T-cell (primary cell): ENCODE measurements at regions not wholly inside any gene's neighbourhood (a gene's known extent, or its start where the extent isn't known, plus 50 kb on each side); places are given as distances from the start of the nearest gene placed in this dataset.

ENCODE experiments used
- ATAC-seq, 4 experiments: fragments of 200-7000 bp in 3 of 4; fragments of 150-1000 bp in 1 of 4; cut with Tn5 transposase; replicated peaks in 1 of 4; 1 replicate in 3 of 4; 2 replicates in 1 of 4; pipeline ENCODE4 v1.10.0; 2021; ENCODE audit warnings: moderate library complexity in 3 of 4, mild to moderate bottlenecking in 2 of 4, moderate number of reproducible peaks in 1 of 4
- CTCF ChIA-PET, 2 donors: fragments of 300-600 bp; sonication (Branson Sonifier 250); formaldehyde crosslinking; loops; one replicate each; lab custom pipeline; 2022; ENCODE audit warnings: antibody characterized with exemption in 2 of 2; lab: Charles Lee
- POLR2A ChIA-PET, 2 donors: fragments of 300-600 bp; sonication (Branson Sonifier 250); formaldehyde crosslinking; loops; one replicate each; lab custom pipeline; 2022; ENCODE audit warnings: antibody characterized with exemption in 2 of 2; lab: Charles Lee
- DNase-seq, 35 experiments: peaks; one replicate each; pipeline versions ENCODE4 v3.0.0 to v3.0.0-alpha.2; 2013 to 2023
- H3K27ac ChIP-seq: one replicate; pipeline ENCODE4 v1.5.1; 2013; ENCODE audit warnings: low read length
- H3K27me3 ChIP-seq, 2 experiments: replicated peaks in 1 of 2; 1 replicate in 1 of 2; 2 replicates in 1 of 2; pipeline versions ENCODE4 v1.6.1 to v1.7.0; 2013; ENCODE audit warnings: low read length in 1 of 2, mixed read lengths in 1 of 2; ENCODE audit not compliant: control insufficient read depth in 2 of 2, insufficient read depth in 2 of 2; ENCODE audit errors: extremely low read depth in 1 of 2
- H3K36me3 ChIP-seq, 2 donors: 1 replicate in 1 of 2; 2 replicates in 1 of 2; pipeline versions ENCODE4 v1.6.1 to v1.7.0; 2013; ENCODE audit warnings: low read length in 1 of 2; ENCODE audit not compliant: control insufficient read depth in 2 of 2, insufficient read depth in 1 of 2; ENCODE audit errors: extremely low read depth in 1 of 2
- H3K4me1 ChIP-seq, 2 experiments: 1 replicate in 1 of 2; 2 replicates in 1 of 2; pipeline versions ENCODE4 v1.6.1 to v1.7.0; 2013; ENCODE audit warnings: low read length in 2 of 2, mixed read lengths in 1 of 2; ENCODE audit not compliant: insufficient read depth in 2 of 2, control insufficient read depth in 1 of 2; ENCODE audit errors: extremely low read depth in 1 of 2
- H3K4me3 ChIP-seq, 2 donors: 1 replicate in 1 of 2; 2 replicates in 1 of 2; pipeline versions ENCODE4 v1.5.1 to v1.7.0; 2013; ENCODE audit warnings: mild to moderate bottlenecking in 2 of 2, low read length in 1 of 2, moderate library complexity in 1 of 2; ENCODE audit not compliant: control insufficient read depth in 1 of 2; ENCODE audit errors: extremely low read depth in 1 of 2
- H3K9me3 ChIP-seq: 2 replicates; pipeline ENCODE4 v1.7.0; 2013
- H3K27ac Mint-ChIP-seq, 2 donors: one replicate each; pipeline ENCODE4 v1.8.0; 2020 to 2021; ENCODE audit warnings: mild to moderate bottlenecking in 2 of 2, mixed read lengths in 2 of 2
- H3K27me3 Mint-ChIP-seq, 2 donors: one replicate each; pipeline ENCODE4 v1.8.0; 2021 to 2022; ENCODE audit warnings: mixed read lengths in 2 of 2
- H3K36me3 Mint-ChIP-seq: one replicate; pipeline ENCODE4 v1.8.0; 2021; ENCODE audit warnings: mixed read lengths
- H3K4me1 Mint-ChIP-seq, 3 donors: one replicate each; pipeline ENCODE4 v1.8.0; 2020 to 2022; ENCODE audit warnings: mixed read lengths in 3 of 3, mild to moderate bottlenecking in 1 of 3
- H3K4me3 Mint-ChIP-seq, 3 donors: one replicate each; pipeline ENCODE4 v1.8.0; 2020 to 2022; ENCODE audit warnings: mild to moderate bottlenecking in 3 of 3, mixed read lengths in 3 of 3, moderate library complexity in 3 of 3
- H3K9me3 Mint-ChIP-seq, 3 donors: one replicate each; pipeline ENCODE4 v1.8.0; 2020 to 2022; ENCODE audit warnings: mixed read lengths in 3 of 3
- whole genome bisulfite sequencing: methylation state at CpG from one replicate; pipeline ENCODE4 v1.1.5; 2013; ENCODE audit warnings: missing lambda C conversion rate; ENCODE audit not compliant: insufficient coverage; 5-methylcytosine and 5-hydroxymethylcytosine counted together

DNA sequence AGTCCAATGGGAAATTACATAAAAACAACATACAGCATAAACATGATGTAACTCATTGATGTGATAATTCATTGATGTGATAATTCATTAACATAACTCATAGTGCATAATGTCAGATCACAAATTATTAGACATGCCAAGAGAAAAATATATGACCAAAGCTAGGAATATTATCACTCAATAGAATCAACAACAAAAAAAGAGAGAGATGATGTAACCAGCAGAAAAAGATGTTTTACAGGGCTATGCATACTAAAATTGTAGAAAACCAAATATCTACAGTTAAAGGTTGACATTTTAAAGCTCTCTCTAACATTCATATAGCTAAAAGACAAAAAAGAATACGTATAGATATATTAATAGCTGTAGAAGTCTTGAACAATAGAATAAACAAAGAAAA is 1067.2 kb upstream of the ADGRB3 start:
- no CpG with 5 or more reads among the region's 1 CpG for WGBS
- no peak for DNase-seq
- Mint-ChIP-seq H3K27me3 (no peaks in the 10 kb centered on the region), H3K36me3 (no peaks in the 10 kb centered on the region), H3K4me3 (no peak overlapping the region), H3K4me1 (no peaks in the 10 kb centered on the region), H3K9me3 (peaks cover 4 to 7% (median 6%) of the 10 kb centered on the region in 3 donors), H3K27ac (no peak overlapping the region)
- no peak overlapping the region for H3K27ac ChIP-seq
- CTCF ChIA-PET, result no interaction called here
- H3K9me3 ChIP-seq, result peaks cover 2% of the 10 kb centered on the region
- ATAC-seq, result no peak
- no peaks in the 10 kb centered on the region for H3K4me1 ChIP-seq
- H3K36me3 ChIP-seq, result no peaks in the 10 kb centered on the region
- POLR2A ChIA-PET, result no interaction called here
- H3K27me3 ChIP-seq, result no peaks in the 10 kb centered on the region
- H3K4me3 ChIP-seq, result no peak overlapping the region

- CTCF ChIA-PET, result no interaction called here
- H3K4me3 ChIP-seq, result no peak overlapping the region
- Mint-ChIP-seq H3K27me3 (no peaks in the 10 kb centered on the region), H3K9me3 (peaks cover 4 to 7% (median 5%) of the 10 kb centered on the region in 3 donors), H3K27ac (no peak overlapping the region), H3K4me3 (no peak overlapping the region), H3K4me1 (no peaks in the 10 kb centered on the region), H3K36me3 (no peaks in the 10 kb centered on the region)
- POLR2A ChIA-PET, result no interaction called here
- ATAC-seq, result no peak
- no peaks in the 10 kb centered on the region for H3K9me3 ChIP-seq
- WGBS, result 100% methylated on average over 1 of the region's 5 CpGs
- H3K36me3 ChIP-seq, result no peaks in the 10 kb centered on the region
- H3K27me3 ChIP-seq, result no peaks in the 10 kb centered on the region
- no peak overlapping the region for H3K27ac ChIP-seq
- no peak for DNase-seq
- no peaks in the 10 kb centered on the region for H3K4me1 ChIP-seq
Measured at GRCh38 chr6:67563671-67564070, 1071.4 kb upstream of the ADGRB3 start.

- H3K27me3 ChIP-seq, result no peaks in the 10 kb centered on the region
- no peak overlapping the region for H3K27ac ChIP-seq
- H3K4me1 Mint-ChIP-seq, result no peaks in the 10 kb centered on the region
- H3K4me1 ChIP-seq, result no peaks in the 10 kb centered on the region
- DNase-seq, result no peak
- ATAC-seq, result no peak
- POLR2A ChIA-PET, result no interaction called here
- no peak overlapping the region for H3K4me3 ChIP-seq
- no peaks in the 10 kb centered on the region for H3K9me3 ChIP-seq
- no CpG with 5 or more reads among the region's 2 CpGs for WGBS
- CTCF ChIA-PET, result no interaction called here
- peaks cover 13 to 23% (median 21%) of the 10 kb centered on the region in 3 donors for H3K9me3 Mint-ChIP-seq
- no peaks in the 10 kb centered on the region for H3K36me3 ChIP-seq
- H3K4me3 Mint-ChIP-seq, result no peak overlapping the region
- no peak overlapping the region for H3K27ac Mint-ChIP-seq
- H3K36me3 Mint-ChIP-seq, result no peaks in the 10 kb centered on the region
- no peaks in the 10 kb centered on the region for H3K27me3 Mint-ChIP-seq
Measured at GRCh38 chr6:67560068-67560467, 1075.0 kb upstream of the ADGRB3 start.

DNA sequence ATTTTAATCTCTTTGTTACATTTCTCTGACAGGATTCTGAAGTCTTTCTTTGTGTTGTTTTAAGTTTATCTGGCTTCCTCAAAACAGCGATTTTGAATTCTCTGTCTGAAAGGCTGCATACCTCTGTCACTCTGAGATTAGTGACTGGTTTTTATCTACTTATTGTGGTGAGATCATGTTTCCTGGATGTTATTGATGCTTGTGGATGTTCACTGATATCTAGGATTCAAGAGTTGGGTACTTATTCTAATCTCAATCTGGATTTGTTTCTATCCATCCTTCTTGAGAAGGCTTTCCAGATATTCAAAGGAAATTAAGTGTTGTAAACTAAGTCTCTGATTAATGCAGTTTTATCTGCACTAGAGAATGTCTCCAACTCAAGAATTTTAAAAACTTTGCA is 1076.1 kb upstream of the ADGRB3 start:
- H3K36me3 Mint-ChIP-seq, result no peaks in the 10 kb centered on the region
- H3K4me1 ChIP-seq, result no peaks in the 10 kb centered on the region
- no peak for DNase-seq
- no peak for ATAC-seq
- H3K27ac Mint-ChIP-seq, result no peak overlapping the region
- no peaks in the 10 kb centered on the region for H3K27me3 ChIP-seq
- H3K4me3 ChIP-seq, result no peak overlapping the region
- H3K27me3 Mint-ChIP-seq, result no peaks in the 10 kb centered on the region
- no peak overlapping the region for H3K27ac ChIP-seq
- ChIA-PET CTCF (no interaction called here), POLR2A (no interaction called here)
- H3K36me3 ChIP-seq, result no peaks in the 10 kb centered on the region
- WGBS, result 40% methylated on average over 1 of the region's 1 CpG
- H3K9me3 Mint-ChIP-seq, result peaks cover 13 to 25% (median 23%) of the 10 kb centered on the region in 3 donors
- H3K4me1 Mint-ChIP-seq, result no peaks in the 10 kb centered on the region
- H3K4me3 Mint-ChIP-seq, result no peak overlapping the region
- H3K9me3 ChIP-seq, result no peaks in the 10 kb centered on the region

- Histone ChIP-seq H3K4me3 (no peak overlapping the region), H3K9me3 (no peaks in the 10 kb centered on the region), H3K27me3 (no peaks in the 10 kb centered on the region), H3K36me3 (no peaks in the 10 kb centered on the region), H3K27ac (no peak overlapping the region), H3K4me1 (no peaks in the 10 kb centered on the region)
- CTCF ChIA-PET, result no interaction called here
- Mint-ChIP-seq H3K4me3 (no peak overlapping the region), H3K27ac (no peak overlapping the region), H3K4me1 (no peaks in the 10 kb centered on the region), H3K9me3 (peaks cover 16 to 33% (median 29%) of the 10 kb centered on the region in 3 donors), H3K36me3 (no peaks in the 10 kb centered on the region), H3K27me3 (no peaks in the 10 kb centered on the region)
- POLR2A ChIA-PET, result no interaction called here
- no CpG with 5 or more reads among the region's 1 CpG for WGBS
- no peak for DNase-seq
- no peak for ATAC-seq
Measured at GRCh38 chr6:67544851-67545452, 1090.1 kb upstream of the ADGRB3 start.

DNA sequence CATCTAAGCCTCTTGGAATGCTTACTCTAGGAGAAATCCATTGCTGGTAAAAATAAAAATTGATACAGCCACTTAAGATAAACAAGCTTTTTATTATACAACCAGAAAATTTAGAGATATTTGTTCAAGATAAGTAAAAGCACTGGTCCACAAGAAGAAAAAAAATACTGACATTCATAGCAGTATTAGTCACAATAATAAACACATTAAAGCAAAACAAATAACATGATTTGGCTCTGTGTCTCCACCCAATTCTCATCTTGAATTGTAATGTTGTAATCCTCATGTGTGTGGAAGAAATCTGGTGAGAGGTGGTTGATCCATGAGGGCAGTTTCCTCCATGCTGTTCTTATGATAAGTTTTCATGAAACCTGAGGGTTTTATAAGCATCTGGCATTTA is 1093.5 kb upstream of the ADGRB3 start:
- POLR2A ChIA-PET, result no interaction called here
- Mint-ChIP-seq H3K9me3 (peaks cover 12 to 25% (median 21%) of the 10 kb centered on the region in 3 donors), H3K27me3 (no peaks in the 10 kb centered on the region), H3K4me3 (no peak overlapping the region), H3K4me1 (no peaks in the 10 kb centered on the region), H3K36me3 (no peaks in the 10 kb centered on the region), H3K27ac (no peak overlapping the region)
- ATAC-seq, result no peak
- Histone ChIP-seq H3K36me3 (no peaks in the 10 kb centered on the region), H3K4me3 (no peak overlapping the region), H3K4me1 (no peaks in the 10 kb centered on the region), H3K9me3 (no peaks in the 10 kb centered on the region), H3K27me3 (no peaks in the 10 kb centered on the region), H3K27ac (no peak overlapping the region)
- CTCF ChIA-PET, result no interaction called here
- no peak for DNase-seq

DNA sequence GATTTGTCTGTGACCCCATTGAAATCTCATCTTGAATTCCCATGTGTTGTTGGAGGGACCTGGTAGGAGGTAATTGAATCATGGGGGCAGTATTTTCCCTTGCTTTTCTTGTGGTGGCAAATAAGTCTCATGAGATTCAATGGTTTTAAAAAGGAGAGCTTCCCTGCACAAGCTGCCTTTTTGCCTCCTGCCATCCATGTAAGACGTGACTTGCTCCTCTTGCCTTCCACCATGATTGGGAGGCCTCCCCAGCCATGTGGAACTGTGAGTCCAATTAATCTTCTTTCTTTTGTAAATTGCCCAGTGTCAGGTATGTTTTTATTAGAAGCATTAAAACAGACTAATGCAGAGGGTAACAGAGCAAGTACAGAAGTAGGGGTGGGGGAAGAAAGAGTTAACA is 1097.0 kb upstream of the ADGRB3 start:
- ChIA-PET POLR2A (no interaction called here), CTCF (no interaction called here)
- no peak for DNase-seq
- 75% methylated on average over 1 of the region's 1 CpG for WGBS
- Histone ChIP-seq H3K27me3 (no peaks in the 10 kb centered on the region), H3K9me3 (no peaks in the 10 kb centered on the region), H3K27ac (no peak overlapping the region), H3K4me1 (no peaks in the 10 kb centered on the region), H3K36me3 (no peaks in the 10 kb centered on the region), H3K4me3 (no peak overlapping the region)
- Mint-ChIP-seq H3K4me3 (no peak overlapping the region), H3K27ac (no peak overlapping the region), H3K4me1 (no peaks in the 10 kb centered on the region), H3K27me3 (no peaks in the 10 kb centered on the region), H3K9me3 (peaks cover 11 to 28% (median 19%) of the 10 kb centered on the region in 3 donors), H3K36me3 (no peaks in the 10 kb centered on the region)
- no peak for ATAC-seq
